ENCODE measurements at regions not wholly inside any gene's neighbourhood (a gene's known extent, or its start where the extent isn't known, plus 50 kb on each side); places are given as distances from the start of the nearest gene placed in this dataset.
"Not testable (repeated sequence)": the region's sequence is repeated elsewhere in the genome, so short reads cannot be mapped to it uniquely, and the experiment has no call there.

- WGBS = 95% methylated on average over 7 of the region's 7 CpGs
- intact Hi-C loops (cut with DNase I); H3K36me3 ChIP-seq; H3K27ac ChIP-seq (replicated peaks in 1 of 4); H3K4me1 ChIP-seq; H3K27me3 ChIP-seq; H3K9me3 ChIP-seq; H3K4me3 ChIP-seq: not testable (repeated sequence)
- DNase-seq (ENCODE audit: extremely low spot score) = peak; percentile 45
These were observed 181.4 kb upstream of the NDUFV2 start for GRCh38 chr18:8920856-8921787.

GRCh38 chr18:8926464-8926863 is 176.0 kb upstream of the NDUFV2 start:
- no peaks in the 10 kb centered on the region for H3K4me1 ChIP-seq
- H3K36me3 ChIP-seq = no peaks in the 10 kb centered on the region
- peak; percentile 8 for DNase-seq (ENCODE audit: extremely low spot score)
- H3K27me3 ChIP-seq = no peaks in the 10 kb centered on the region
- H3K9me3 ChIP-seq = peaks cover 0 to 25% (median 21%) of the 10 kb centered on the region in 4 donors
- intact Hi-C loops (cut with DNase I) = no loop called here
- WGBS = 91% methylated on average over 2 of the region's 2 CpGs
- TF ChIP-seq POLR2AphosphoS5 (IDR thresholded peaks at IDR 0.05) = no peak
- H3K27ac ChIP-seq (replicated peaks in 1 of 4) = no peak overlapping the region
- no peak overlapping the region for H3K4me3 ChIP-seq

- TF ChIP-seq EP300 (IDR thresholded peaks at IDR 0.05) (no peak), POLR2A (IDR thresholded peaks at IDR 0.05; ENCODE audit: low read depth) (no peak), POLR2AphosphoS5 (IDR thresholded peaks at IDR 0.05) (no peak), CTCF (IDR thresholded peaks at IDR 0.05) (no peak)
- Histone ChIP-seq H3K9me3 (peaks cover 0 to 25% (median 21%) of the 10 kb centered on the region in 4 donors), H3K27me3 (no peaks in the 10 kb centered on the region), H3K27ac (replicated peaks in 1 of 4) (no peak overlapping the region), H3K4me1 (no peaks in the 10 kb centered on the region), H3K4me3 (no peak overlapping the region), H3K36me3 (no peaks in the 10 kb centered on the region)
- WGBS = 74% methylated on average over 2 of the region's 2 CpGs
- intact Hi-C loops (cut with DNase I) = no loop called here
- no peak for DNase-seq (ENCODE audit: extremely low spot score)
These were observed 174.5 kb upstream of the NDUFV2 start for GRCh38 chr18:8928044-8928443.

- intact Hi-C loops (cut with DNase I) = no loop called here
- TF ChIP-seq EP300 (IDR thresholded peaks at IDR 0.05) (no peak), POLR2AphosphoS5 (IDR thresholded peaks at IDR 0.05) (no peak), POLR2A (IDR thresholded peaks at IDR 0.05; ENCODE audit: low read depth) (no peak), CTCF (IDR thresholded peaks at IDR 0.05) (no peak)
These were observed 173.4 kb upstream of the NDUFV2 start for GRCh38 chr18:8928847-8929780.

GRCh38 chr18:8930990-8931616 is 171.4 kb upstream of the NDUFV2 start:
- Histone ChIP-seq H3K4me3 (no peak overlapping the region), H3K27ac (replicated peaks in 1 of 4) (no peak overlapping the region), H3K27me3 (no peaks in the 10 kb centered on the region), H3K36me3 (no peaks in the 10 kb centered on the region), H3K4me1 (peaks cover 0 to 10% (median 2%) of the 10 kb centered on the region in 4 donors), H3K9me3 (peaks cover 0 to 22% (median 18%) of the 10 kb centered on the region in 4 donors)
- no peak for TF ChIP-seq EP300 (IDR thresholded peaks at IDR 0.05)
- no peak for TF ChIP-seq POLR2AphosphoS5 (IDR thresholded peaks at IDR 0.05)
- no peak for TF ChIP-seq CTCF (IDR thresholded peaks at IDR 0.05)
- TF ChIP-seq POLR2A (IDR thresholded peaks at IDR 0.05; ENCODE audit: low read depth) = no peak
- intact Hi-C loops (cut with DNase I) = no loop called here
- 49% methylated on average over 3 of the region's 3 CpGs for WGBS
- DNase-seq (ENCODE audit: extremely low spot score) = no peak

More at GRCh38 chr18:8928847-8929780, 173.4 kb upstream of the NDUFV2 start:
- H3K36me3 ChIP-seq = no peaks in the 10 kb centered on the region
- peaks cover 0 to 7% (median 2%) of the 10 kb centered on the region in 4 donors for H3K4me1 ChIP-seq
- H3K9me3 ChIP-seq = peaks cover 0 to 25% (median 21%) of the 10 kb centered on the region in 4 donors
- WGBS = 93% methylated on average over 3 of the region's 3 CpGs
- DNase-seq (ENCODE audit: extremely low spot score) = peak; percentile 57
- H3K27me3 ChIP-seq = no peaks in the 10 kb centered on the region
- H3K4me3 ChIP-seq = no peak overlapping the region
- H3K27ac ChIP-seq (replicated peaks in 1 of 4) = no peak overlapping the region
